Fibroblast of lung (primary cell): ENCODE measurements at regions not wholly inside any gene's neighbourhood (a gene's known extent, or its start where the extent isn't known, plus 50 kb on each side); places are given as distances from the start of the nearest gene placed in this dataset.

Experiments used
- CTCF ChIP-seq, 2 donors: IDR thresholded peaks in 1 of 2; conservative IDR thresholded peaks in 1 of 2; 1 replicate in 1 of 2; 2 replicates in 1 of 2; pipeline ENCODE4 v1.5.1; 2011 to 2012; ENCODE audit warnings: low read length in 2 of 2, control low read depth in 1 of 2, inconsistent platforms in 1 of 2, low read depth in 1 of 2, mild to moderate bottlenecking in 1 of 2
- EZH2 ChIP-seq: IDR thresholded peaks from 2 replicates; pipeline ENCODE4 v1.5.1; 2012; ENCODE audit warnings: low read length, control low read depth, mild to moderate bottlenecking; ENCODE audit errors: missing control alignments

- no peak for TF ChIP-seq CTCF (conservative IDR thresholded peaks at IDR 0.05 in 1 of 2, IDR thresholded peaks at IDR 0.05 in 1 of 2; ENCODE audit: low read depth in 1 of 2, low read length in 2 of 2)
- TF ChIP-seq EZH2 = no peak
These were observed 280.6 kb upstream of the TFPI start for GRCh38 chr2:187834787-187835186.
